Trophoblast cell (in vitro differentiated cells and primary cell): ENCODE measurements at regions not wholly inside any gene's neighbourhood (a gene's known extent, or its start where the extent isn't known, plus 50 kb on each side); places are given as distances from the start of the nearest gene placed in this dataset.

ENCODE experiments used
- DNase-seq, 2 donors: peaks; one replicate each; pipeline ENCODE4 v3.0.0-alpha.2; 2016
- H2AFZ ChIP-seq: 2 replicates; pipeline ENCODE4 v1.6.1; 2013; ENCODE audit warnings: low read length, moderate library complexity, mild to moderate bottlenecking; ENCODE audit not compliant: insufficient read depth, poor library complexity
- H2AK5ac ChIP-seq: 2 replicates; pipeline ENCODE4 v1.6.1; 2013; ENCODE audit warnings: mild to moderate bottlenecking, low read length
- H2BK120ac ChIP-seq: 2 replicates; pipeline ENCODE4 v1.6.1; 2013; ENCODE audit warnings: low read length, mild to moderate bottlenecking, moderate library complexity; ENCODE audit not compliant: insufficient read depth, poor library complexity
- H2BK12ac ChIP-seq: 2 replicates; pipeline ENCODE4 v1.6.1; 2013; ENCODE audit warnings: mild to moderate bottlenecking, low read length, moderate library complexity
- H2BK5ac ChIP-seq: 2 replicates; pipeline ENCODE4 v1.6.1; 2013; ENCODE audit warnings: low read length, low read depth, moderate library complexity, mild to moderate bottlenecking; ENCODE audit not compliant: poor library complexity
- H3K14ac ChIP-seq: 2 replicates; pipeline ENCODE4 v1.6.1; 2013; ENCODE audit warnings: mild to moderate bottlenecking, low read length
- H3K18ac ChIP-seq: 2 replicates; pipeline ENCODE4 v1.6.1; 2013; ENCODE audit warnings: mild to moderate bottlenecking, low read length
- H3K23ac ChIP-seq: 2 replicates; pipeline ENCODE4 v1.6.1; 2013; ENCODE audit warnings: low read length
- H3K27ac ChIP-seq: 2 replicates; pipeline ENCODE4 v1.5.1; 2013; ENCODE audit warnings: low read depth, mild to moderate bottlenecking, inconsistent platforms, low read length, moderate library complexity
- H3K27me3 ChIP-seq: 2 replicates; pipeline ENCODE4 v1.6.1; 2013; ENCODE audit warnings: inconsistent platforms, mild to moderate bottlenecking, low read length, moderate library complexity; ENCODE audit not compliant: insufficient read depth
- H3K36me3 ChIP-seq, 2 experiments: 1 replicate in 1 of 2; 2 replicates in 1 of 2; pipeline ENCODE4 v1.6.1; 2013; ENCODE audit warnings: low read length in 2 of 2, mild to moderate bottlenecking in 2 of 2, moderate library complexity in 1 of 2; ENCODE audit not compliant: insufficient read depth in 2 of 2, control insufficient read depth in 1 of 2
- H3K4ac ChIP-seq: 2 replicates; pipeline ENCODE4 v1.6.1; 2013; ENCODE audit warnings: low read depth, mild to moderate bottlenecking, low read length, moderate library complexity
- H3K4me1 ChIP-seq, 2 experiments: 1 replicate in 1 of 2; 2 replicates in 1 of 2; pipeline ENCODE4 v1.6.1; 2013; ENCODE audit warnings: low read length in 2 of 2, mild to moderate bottlenecking in 2 of 2, moderate library complexity in 1 of 2; ENCODE audit not compliant: insufficient read depth in 2 of 2, control insufficient read depth in 1 of 2
- H3K4me2 ChIP-seq: 2 replicates; pipeline ENCODE4 v1.6.1; 2013; ENCODE audit warnings: inconsistent platforms, mild to moderate bottlenecking, low read length, moderate library complexity
- H3K4me3 ChIP-seq: 2 replicates; pipeline ENCODE4 v1.5.1; 2013; ENCODE audit warnings: mild to moderate bottlenecking, low read depth, low read length, inconsistent platforms
- H3K79me1 ChIP-seq: one replicate; pipeline ENCODE4 v1.6.1; 2013; ENCODE audit warnings: low read length
- H3K79me2 ChIP-seq: 2 replicates; pipeline ENCODE4 v1.6.1; 2013; ENCODE audit warnings: low read length, mild to moderate bottlenecking; ENCODE audit not compliant: control insufficient read depth, insufficient read depth, poor library complexity
- H3K9ac ChIP-seq: 2 replicates; pipeline ENCODE4 v1.6.1; 2013; ENCODE audit warnings: mild to moderate bottlenecking, low read length
- H3K9me3 ChIP-seq: 2 replicates; pipeline ENCODE4 v1.6.1; 2013; ENCODE audit warnings: low read depth, mild to moderate bottlenecking, control low read depth, inconsistent platforms, low read length; ENCODE audit not compliant: insufficient read depth
- H4K12ac ChIP-seq: 2 replicates; pipeline ENCODE4 v1.6.1; 2013; ENCODE audit warnings: low read depth, mild to moderate bottlenecking, low read length, moderate library complexity
- H4K8ac ChIP-seq: 2 replicates; pipeline ENCODE4 v1.6.1; 2013; ENCODE audit warnings: low read depth, mild to moderate bottlenecking, low read length, moderate library complexity
- H4K91ac ChIP-seq: one replicate; pipeline ENCODE4 v1.6.1; 2013; ENCODE audit warnings: low read depth, mild to moderate bottlenecking, low read length, moderate library complexity
- WGBS: extraction: QIAGEN DNeasy Blood & Tissue Kit; methylation state at CpG from one replicate; pipeline ENCODE4 v1.1.7; 2013; ENCODE audit warnings: missing lambda C conversion rate; ENCODE audit not compliant: insufficient read length, insufficient coverage; ENCODE audit errors: extremely low coverage; 5-methylcytosine and 5-hydroxymethylcytosine counted together

- Histone ChIP-seq H3K4me3 (no peak overlapping the region), H3K4me2 (no peak overlapping the region), H2AK5ac (no peak overlapping the region), H3K23ac (no peak overlapping the region), H4K91ac (no peak overlapping the region), H3K79me2 (no peaks in the 10 kb centered on the region), H2BK5ac (no peak overlapping the region), H3K14ac (no peak overlapping the region), H3K27ac (no peak overlapping the region), H2AFZ (no peak overlapping the region), H2BK120ac (no peak overlapping the region), H3K36me3 (no peaks in the 10 kb centered on the region), H2BK12ac (no peak overlapping the region), H3K27me3 (no peaks in the 10 kb centered on the region), H3K4ac (no peak overlapping the region), H3K4me1 (peaks cover 0 to 2% of the 10 kb centered on the region in 2 experiments), H3K79me1 (no peaks in the 10 kb centered on the region), H4K12ac (no peak overlapping the region), H4K8ac (no peak overlapping the region), H3K9ac (no peak overlapping the region), H3K9me3 (no peaks in the 10 kb centered on the region), H3K18ac (no peak overlapping the region)
- WGBS = no CpG with 5 or more reads among the region's 8 CpGs
- DNase-seq = no peak
These were observed 830.1 kb upstream of the POU3F3 start for GRCh38 chr2:104023765-104024164.

GRCh38 chr2:104025295-104025694, 828.6 kb upstream of the POU3F3 start:
- Histone ChIP-seq H3K4ac (no peak overlapping the region), H3K23ac (no peak overlapping the region), H2BK12ac (no peak overlapping the region), H3K18ac (no peak overlapping the region), H3K9ac (no peak overlapping the region), H2BK5ac (no peak overlapping the region), H2BK120ac (no peak overlapping the region), H3K9me3 (no peaks in the 10 kb centered on the region), H3K4me2 (no peak overlapping the region), H3K79me1 (no peaks in the 10 kb centered on the region), H4K12ac (no peak overlapping the region), H3K79me2 (no peaks in the 10 kb centered on the region), H3K27ac (no peak overlapping the region), H2AK5ac (no peak overlapping the region), H3K14ac (no peak overlapping the region), H3K4me1 (peaks cover 0 to 2% of the 10 kb centered on the region in 2 experiments), H4K8ac (no peak overlapping the region), H4K91ac (no peak overlapping the region), H3K4me3 (no peak overlapping the region), H3K27me3 (no peaks in the 10 kb centered on the region), H2AFZ (no peak overlapping the region), H3K36me3 (no peaks in the 10 kb centered on the region)
- DNase-seq = no peak
- no CpG with 5 or more reads among the region's 1 CpG for WGBS

GRCh38 chr2:104026725-104027124, 827.2 kb upstream of the POU3F3 start:
- Histone ChIP-seq H3K27me3 (no peaks in the 10 kb centered on the region), H2BK12ac (no peak overlapping the region), H3K4me3 (no peak overlapping the region), H3K4me2 (no peak overlapping the region), H3K4ac (no peak overlapping the region), H2BK120ac (no peak overlapping the region), H3K79me2 (no peaks in the 10 kb centered on the region), H3K4me1 (peaks cover 0 to 2% of the 10 kb centered on the region in 2 experiments), H3K79me1 (no peaks in the 10 kb centered on the region), H3K23ac (no peak overlapping the region), H3K9ac (no peak overlapping the region), H3K18ac (no peak overlapping the region), H3K36me3 (no peaks in the 10 kb centered on the region), H4K8ac (no peak overlapping the region), H3K14ac (no peak overlapping the region), H4K91ac (no peak overlapping the region), H2AK5ac (no peak overlapping the region), H3K9me3 (no peaks in the 10 kb centered on the region), H2BK5ac (no peak overlapping the region), H4K12ac (no peak overlapping the region), H2AFZ (no peak overlapping the region), H3K27ac (no peak overlapping the region)
- no CpG with 5 or more reads among the region's 13 CpGs for WGBS
- DNase-seq = no peak

GRCh38 chr2:104027321-104027720, 826.6 kb upstream of the POU3F3 start:
- Histone ChIP-seq H2AK5ac (no peak overlapping the region), H3K4ac (no peak overlapping the region), H3K79me2 (no peaks in the 10 kb centered on the region), H3K4me2 (no peak overlapping the region), H4K8ac (no peak overlapping the region), H2BK12ac (no peak overlapping the region), H3K79me1 (no peaks in the 10 kb centered on the region), H2AFZ (no peak overlapping the region), H4K12ac (no peak overlapping the region), H3K27ac (no peak overlapping the region), H2BK120ac (no peak overlapping the region), H3K36me3 (no peaks in the 10 kb centered on the region), H3K27me3 (no peaks in the 10 kb centered on the region), H3K9ac (no peak overlapping the region), H3K14ac (no peak overlapping the region), H3K4me3 (no peak overlapping the region), H3K4me1 (peaks cover 0 to 2% of the 10 kb centered on the region in 2 experiments), H2BK5ac (no peak overlapping the region), H3K9me3 (no peaks in the 10 kb centered on the region), H3K23ac (no peak overlapping the region), H3K18ac (no peak overlapping the region), H4K91ac (no peak overlapping the region)
- DNase-seq = no peak
- WGBS = no CpG with 5 or more reads among the region's 2 CpGs
